GM06990 (cell line): ENCODE measurements at regions not wholly inside any gene's neighbourhood (a gene's known extent, or its start where the extent isn't known, plus 50 kb on each side); places are given as distances from the start of the nearest gene placed in this dataset.
"Not testable (repeated sequence)": the region's sequence is repeated elsewhere in the genome, so short reads cannot be mapped to it uniquely, and the experiment has no call there.

ENCODE experiments used
- DNase-seq: peaks from one replicate; pipeline ENCODE4 v3.0.0-alpha.2; 2011; ENCODE audit not compliant: insufficient read length; ENCODE audit errors: extremely low read depth
- H3K27me3 ChIP-seq: replicated peaks from 2 replicates; pipeline ENCODE4 v1.6.0; 2011; ENCODE audit warnings: low read length; ENCODE audit not compliant: control insufficient read depth, insufficient read depth
- H3K36me3 ChIP-seq: 2 replicates; pipeline ENCODE4 v1.5.1; 2011; ENCODE audit warnings: low read length; ENCODE audit not compliant: control insufficient read depth, insufficient read depth
- H3K4me3 ChIP-seq: replicated peaks from 2 replicates; pipeline ENCODE4 v1.5.1; 2011; ENCODE audit warnings: low read depth, mild to moderate bottlenecking, control low read depth, low read length
- TF ChIP-seq, protein P1 (sequence below): IDR thresholded peaks from 2 replicates; pipeline ENCODE4 v1.5.1; 2011; ENCODE audit warnings: low read length, control low read depth, mild to moderate bottlenecking, inconsistent platforms; ENCODE audit not compliant: insufficient read depth, poor library complexity, severe bottlenecking

DNA sequence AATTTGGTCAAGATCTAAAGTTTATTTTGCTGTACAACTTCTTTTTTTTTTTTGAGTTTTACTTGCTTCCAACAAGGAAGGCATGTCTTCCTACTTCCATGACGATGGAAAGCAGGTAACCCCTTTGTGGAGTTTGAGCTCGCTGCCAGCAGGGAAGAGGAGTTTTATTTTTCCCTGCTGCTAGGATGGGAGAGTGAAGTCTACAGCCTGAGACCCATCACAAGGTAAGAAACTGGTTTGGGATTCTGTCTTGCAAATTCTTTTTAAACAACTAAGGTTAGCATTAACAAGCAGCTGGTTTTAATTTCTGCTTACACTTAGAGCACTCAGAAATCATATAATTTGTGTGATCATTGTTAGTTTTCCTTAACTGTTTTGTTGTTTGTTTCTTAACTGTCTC lies 108.0 kb upstream of the MAP3K4 start:
- no peaks in the 10 kb centered on the region for H3K27me3 ChIP-seq
- no peak for DNase-seq
- no peaks in the 10 kb centered on the region for H3K36me3 ChIP-seq
- H3K4me3 ChIP-seq = no peak overlapping the region
- TF ChIP-seq, protein P1, sequence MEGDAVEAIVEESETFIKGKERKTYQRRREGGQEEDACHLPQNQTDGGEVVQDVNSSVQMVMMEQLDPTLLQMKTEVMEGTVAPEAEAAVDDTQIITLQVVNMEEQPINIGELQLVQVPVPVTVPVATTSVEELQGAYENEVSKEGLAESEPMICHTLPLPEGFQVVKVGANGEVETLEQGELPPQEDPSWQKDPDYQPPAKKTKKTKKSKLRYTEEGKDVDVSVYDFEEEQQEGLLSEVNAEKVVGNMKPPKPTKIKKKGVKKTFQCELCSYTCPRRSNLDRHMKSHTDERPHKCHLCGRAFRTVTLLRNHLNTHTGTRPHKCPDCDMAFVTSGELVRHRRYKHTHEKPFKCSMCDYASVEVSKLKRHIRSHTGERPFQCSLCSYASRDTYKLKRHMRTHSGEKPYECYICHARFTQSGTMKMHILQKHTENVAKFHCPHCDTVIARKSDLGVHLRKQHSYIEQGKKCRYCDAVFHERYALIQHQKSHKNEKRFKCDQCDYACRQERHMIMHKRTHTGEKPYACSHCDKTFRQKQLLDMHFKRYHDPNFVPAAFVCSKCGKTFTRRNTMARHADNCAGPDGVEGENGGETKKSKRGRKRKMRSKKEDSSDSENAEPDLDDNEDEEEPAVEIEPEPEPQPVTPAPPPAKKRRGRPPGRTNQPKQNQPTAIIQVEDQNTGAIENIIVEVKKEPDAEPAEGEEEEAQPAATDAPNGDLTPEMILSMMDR = no peak

DNA sequence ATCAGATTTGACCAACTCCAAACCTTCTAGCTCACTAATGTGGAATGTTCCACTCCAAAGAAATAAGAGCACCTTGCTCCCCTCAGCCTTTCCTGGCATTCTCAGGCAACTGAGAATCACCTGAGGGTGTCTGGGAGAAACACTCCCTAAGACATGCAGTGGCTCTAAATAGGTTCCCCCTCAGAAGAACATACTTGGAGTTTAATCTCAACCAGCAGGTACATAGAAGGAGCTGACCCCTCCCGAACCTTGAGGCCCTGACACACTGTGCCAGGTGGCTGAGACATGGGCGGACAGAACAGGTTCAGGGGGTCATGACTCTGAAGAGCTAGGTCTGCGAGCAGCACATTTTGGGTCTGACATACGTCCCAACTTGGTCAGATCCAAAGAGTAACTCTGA lies 107.6 kb upstream of the MAP3K4 start:
- TF ChIP-seq, protein P1 = no peak
- no peak for DNase-seq
- Histone ChIP-seq H3K36me3 (no peaks in the 10 kb centered on the region), H3K27me3 (no peaks in the 10 kb centered on the region), H3K4me3 (no peak overlapping the region)

DNA sequence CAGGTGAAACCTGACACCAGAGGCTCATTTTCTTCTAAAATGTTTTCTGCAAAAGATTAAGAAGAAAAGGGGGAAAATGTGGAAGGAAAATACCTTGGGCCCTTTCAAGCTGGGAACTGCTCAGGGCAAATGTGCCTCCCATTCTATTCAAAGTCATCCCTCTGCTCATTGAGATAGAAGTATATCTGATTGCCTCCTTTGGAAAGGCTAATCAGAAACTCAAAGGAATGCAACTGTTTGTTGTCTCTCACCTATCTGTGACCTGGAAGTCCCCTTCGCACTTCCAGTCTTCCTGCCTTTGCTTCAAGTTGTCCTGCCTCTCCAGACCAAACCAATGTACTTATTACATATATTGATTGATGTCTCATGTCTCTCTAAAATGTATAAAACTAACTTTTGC lies 102.4 kb upstream of the MAP3K4 start:
- not testable (repeated sequence) for H3K4me3 ChIP-seq, H3K36me3 ChIP-seq, DNase-seq, H3K27me3 ChIP-seq

DNA sequence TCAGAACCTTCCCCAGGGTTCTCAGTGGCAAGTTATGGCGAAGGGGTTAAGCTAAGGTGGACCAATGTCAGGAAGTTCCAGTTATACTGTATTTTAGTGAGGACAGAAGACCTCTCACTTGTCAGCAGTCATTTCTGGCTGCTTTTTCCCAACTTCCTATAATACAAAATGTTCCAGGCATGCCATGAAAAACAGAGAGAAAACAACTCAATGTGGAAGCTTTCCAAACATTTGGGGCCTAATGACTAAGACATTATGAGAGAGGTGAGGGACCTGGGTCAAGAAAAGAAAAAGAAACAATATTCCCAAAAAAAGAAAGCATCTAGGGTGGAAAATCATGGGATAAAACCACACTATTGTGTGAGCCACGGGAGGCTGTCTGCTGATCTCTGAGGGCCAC lies 99.9 kb upstream of the MAP3K4 start:
- no peak overlapping the region for H3K4me3 ChIP-seq
- H3K27me3 ChIP-seq = no peaks in the 10 kb centered on the region
- H3K36me3 ChIP-seq = no peaks in the 10 kb centered on the region
- no peak for DNase-seq
- TF ChIP-seq, protein P1 = no peak

DNA sequence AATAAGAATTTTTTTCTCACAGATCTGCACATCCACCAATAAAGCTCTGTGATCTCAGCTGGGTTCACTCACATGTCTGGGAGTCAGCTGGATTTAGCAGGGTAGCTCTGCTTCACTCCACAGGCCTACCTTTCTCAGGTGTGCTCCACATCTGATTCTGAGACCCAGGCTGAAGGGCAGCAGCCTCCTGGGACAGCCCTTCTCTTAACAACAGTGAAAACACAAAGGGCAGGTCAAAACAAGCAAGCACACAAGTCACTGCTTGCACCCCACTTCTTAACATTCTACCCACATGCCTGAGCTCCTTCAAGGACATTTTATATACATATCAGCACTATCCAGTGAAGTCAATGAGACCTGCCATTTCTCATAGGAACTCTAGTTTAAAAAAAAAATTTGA lies 96.0 kb upstream of the MAP3K4 start:
- TF ChIP-seq, protein P1 = no peak
- Histone ChIP-seq H3K27me3 (no peaks in the 10 kb centered on the region), H3K4me3 (no peak overlapping the region), H3K36me3 (no peaks in the 10 kb centered on the region)
- DNase-seq = no peak

DNA sequence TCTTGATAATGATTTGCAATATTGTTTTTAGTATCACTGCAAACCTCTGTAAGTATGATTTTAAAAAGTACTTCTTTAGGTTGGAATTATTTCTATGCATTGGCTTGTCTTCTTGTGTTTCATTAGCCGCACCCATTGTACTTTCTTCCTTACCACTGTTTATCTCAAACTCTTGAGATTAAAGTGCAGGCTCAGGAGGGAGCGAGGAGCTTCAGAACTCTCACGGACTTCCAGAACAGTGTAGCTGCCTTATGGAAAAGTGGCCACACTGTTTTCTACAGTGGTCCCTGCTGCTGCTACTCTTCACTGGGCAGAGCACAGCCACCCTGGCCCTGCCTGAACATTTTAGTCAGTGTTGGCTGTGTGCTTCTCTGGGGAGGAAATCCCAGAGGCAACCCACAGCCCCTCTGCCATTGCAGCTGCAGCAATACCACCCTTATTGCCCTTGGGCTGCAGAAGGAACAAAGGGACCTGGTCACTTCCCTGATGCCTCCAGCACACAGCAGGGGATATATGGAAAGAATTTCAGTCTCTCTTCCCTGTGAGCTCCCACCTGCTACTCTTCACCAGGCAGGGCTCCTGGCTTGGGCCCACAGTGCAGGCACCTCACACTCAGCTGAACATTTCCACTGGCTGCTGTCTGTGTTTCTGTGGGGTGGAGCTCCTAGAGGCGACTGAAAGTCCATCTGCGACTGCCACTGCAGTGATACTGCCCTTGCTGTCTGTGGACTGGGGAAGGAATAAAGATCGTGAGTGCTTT lies 91.7 kb upstream of the MAP3K4 start:
- no peaks in the 10 kb centered on the region for H3K27me3 ChIP-seq
- no peaks in the 10 kb centered on the region for H3K36me3 ChIP-seq
- H3K4me3 ChIP-seq = no peak overlapping the region
- DNase-seq = no peak
- TF ChIP-seq, protein P1 = no peak
